ENCODE measurements at regions not wholly inside any gene's neighbourhood (a gene's known extent, or its start where the extent isn't known, plus 50 kb on each side); places are given as distances from the start of the nearest gene placed in this dataset.

DNA sequence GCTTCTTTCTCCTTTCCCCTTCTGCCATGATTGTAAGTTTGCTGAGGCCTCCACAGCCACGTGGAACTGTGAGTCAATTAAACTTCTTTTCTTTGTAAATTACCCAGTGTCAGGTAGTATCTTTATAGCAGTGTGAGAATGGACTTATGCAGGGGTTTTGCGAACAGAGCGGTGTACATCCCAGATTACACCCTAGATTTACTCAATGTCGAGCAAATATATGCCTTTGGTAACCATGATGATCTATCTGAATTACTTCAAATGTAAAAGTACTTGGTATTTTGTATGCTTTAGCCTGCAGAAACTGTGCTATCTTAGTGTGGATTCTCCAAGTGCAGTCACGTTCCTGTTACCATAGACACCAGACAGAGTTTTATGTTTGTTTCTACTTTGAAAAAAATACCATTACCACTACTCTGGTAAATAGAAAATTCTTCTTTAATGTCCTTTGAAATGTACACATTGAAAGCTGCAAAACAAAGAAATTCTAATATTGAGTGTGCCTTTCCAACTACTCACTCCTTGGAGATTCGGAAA is 510.4 kb upstream of the ARGLU1 start:
- Histone ChIP-seq H3K23me2 (ENCODE audit: insufficient read length, low read depth, low read length, poor library complexity, severe bottlenecking) (no peaks in the 10 kb centered on the region), H2BK5ac (ENCODE audit: insufficient read length, low read length) (no peak overlapping the region), H4K91ac (ENCODE audit: insufficient read length, low read depth, low read length) (no peak overlapping the region), H3K4me2 (ENCODE audit: insufficient read depth, insufficient read length, low read length) (no peak overlapping the region), H3T11ph (ENCODE audit: low read length) (no peak overlapping the region), H2BK20ac (ENCODE audit: low read depth, low read length, poor library complexity, severe bottlenecking) (no peak overlapping the region), H3K27me3 (ENCODE audit: insufficient read depth, low read length) (no peaks in the 10 kb centered on the region), H3K14ac (ENCODE audit: insufficient read depth, low read length) (no peak overlapping the region), H3K9ac (ENCODE audit: extremely low read depth, insufficient read length, low read length) (no peak overlapping the region), H3K56ac (ENCODE audit: insufficient read length, low read depth, low read length) (no peak overlapping the region), H2AFZ (ENCODE audit: low read length) (no peak overlapping the region), H4K8ac (replicated peaks; ENCODE audit: insufficient read length, low read depth, low read length) (no peak overlapping the region), H4K20me1 (ENCODE audit: control insufficient read depth, insufficient read depth, insufficient read length) (no peaks in the 10 kb centered on the region), H3K79me1 (ENCODE audit: insufficient read depth, low read depth, low read length, poor library complexity, severe bottlenecking) (no peaks in the 10 kb centered on the region), H2BK12ac (ENCODE audit: insufficient read length, low read depth, low read length) (no peak overlapping the region), H3K4me1 (ENCODE audit: insufficient read depth, low read length) (no peaks in the 10 kb centered on the region), H3K27ac (ENCODE audit: insufficient read length, low read depth, low read length) (no peak overlapping the region), H3K23ac (ENCODE audit: insufficient read length, low read depth, low read length) (no peak overlapping the region), H2BK120ac (ENCODE audit: low read depth, low read length, poor library complexity, severe bottlenecking) (no peak overlapping the region), H4K5ac (ENCODE audit: insufficient read length, low read depth, low read length) (no peak overlapping the region), H2AK5ac (ENCODE audit: insufficient read length, low read length) (no peak overlapping the region), H3K4ac (ENCODE audit: low read depth, low read length) (no peak overlapping the region), H3K9me3 (ENCODE audit: control insufficient read depth, low read depth, low read length) (no peaks in the 10 kb centered on the region), H2BK15ac (ENCODE audit: low read depth, low read length) (no peak overlapping the region), H3K18ac (ENCODE audit: insufficient read length, low read depth, low read length) (no peak overlapping the region), H3K79me2 (ENCODE audit: insufficient read depth, low read length) (no peaks in the 10 kb centered on the region)
- no peaks in the 10 kb centered on the region; the same call in 1 of the 2 replicates for H3K27me3 Mint-ChIP-seq (ENCODE audit: low read depth)
- peaks cover 0 to 2% of the 10 kb centered on the region in 2 experiments; a peak in 1 of 5 replicates for H3K9me3 Mint-ChIP-seq
- TF ChIP-seq, protein P1, sequence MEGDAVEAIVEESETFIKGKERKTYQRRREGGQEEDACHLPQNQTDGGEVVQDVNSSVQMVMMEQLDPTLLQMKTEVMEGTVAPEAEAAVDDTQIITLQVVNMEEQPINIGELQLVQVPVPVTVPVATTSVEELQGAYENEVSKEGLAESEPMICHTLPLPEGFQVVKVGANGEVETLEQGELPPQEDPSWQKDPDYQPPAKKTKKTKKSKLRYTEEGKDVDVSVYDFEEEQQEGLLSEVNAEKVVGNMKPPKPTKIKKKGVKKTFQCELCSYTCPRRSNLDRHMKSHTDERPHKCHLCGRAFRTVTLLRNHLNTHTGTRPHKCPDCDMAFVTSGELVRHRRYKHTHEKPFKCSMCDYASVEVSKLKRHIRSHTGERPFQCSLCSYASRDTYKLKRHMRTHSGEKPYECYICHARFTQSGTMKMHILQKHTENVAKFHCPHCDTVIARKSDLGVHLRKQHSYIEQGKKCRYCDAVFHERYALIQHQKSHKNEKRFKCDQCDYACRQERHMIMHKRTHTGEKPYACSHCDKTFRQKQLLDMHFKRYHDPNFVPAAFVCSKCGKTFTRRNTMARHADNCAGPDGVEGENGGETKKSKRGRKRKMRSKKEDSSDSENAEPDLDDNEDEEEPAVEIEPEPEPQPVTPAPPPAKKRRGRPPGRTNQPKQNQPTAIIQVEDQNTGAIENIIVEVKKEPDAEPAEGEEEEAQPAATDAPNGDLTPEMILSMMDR (conservative IDR thresholded peaks at IDR 0.05), result no peak
- H3K4me3 Mint-ChIP-seq, result no peak overlapping the region
- H3K27ac Mint-ChIP-seq, result no peak overlapping the region
- WGBS (ENCODE audit: extremely low coverage, insufficient read length, low lambda C conversion rate), result no CpG with 5 or more reads among the region's 6 CpGs
- DNase-seq, result no peak
- no peaks in the 10 kb centered on the region for H3K4me1 Mint-ChIP-seq
- peaks cover 0 to 3% (median 0%) of the 10 kb centered on the region in 3 experiments; a peak in 1 of 7 replicates for H3K36me3 Mint-ChIP-seq (ENCODE audit: insufficient read depth in 1 of 3, low read depth in 3 of 3)

Measured in H9 (cell line).